ENCODE measurements at regions not wholly inside any gene's neighbourhood (a gene's known extent, or its start where the extent isn't known, plus 50 kb on each side); places are given as distances from the start of the nearest gene placed in this dataset.

GRCh38 chr3:8328967-8329366 lies 172.7 kb upstream of the LMCD1 start:
- Histone ChIP-seq H3K9ac (no peak overlapping the region), H2AFZ (no peak overlapping the region), H3K9me3 (ENCODE audit: control insufficient read depth, low read length) (no peaks in the 10 kb centered on the region), H3K79me2 (no peaks in the 10 kb centered on the region), H3K4me3 (ENCODE audit: low read depth, low read length) (no peak overlapping the region), H3K36me3 (ENCODE audit: control insufficient read depth, insufficient read depth, low read length) (no peaks in the 10 kb centered on the region), H3K4me2 (ENCODE audit: low read length) (no peak overlapping the region), H3K27ac (no peak overlapping the region), H3K27me3 (ENCODE audit: control insufficient read depth, insufficient read depth, low read length) (no peaks in the 10 kb centered on the region), H3K4me1 (no peaks in the 10 kb centered on the region)
- TF ChIP-seq CTCF (IDR thresholded peaks at IDR 0.05) = no peak

- Histone ChIP-seq H3K4me1 (no peaks in the 10 kb centered on the region), H3K27me3 (ENCODE audit: control insufficient read depth, insufficient read depth, low read length) (no peaks in the 10 kb centered on the region), H3K4me3 (ENCODE audit: low read depth, low read length) (no peak overlapping the region), H3K4me2 (ENCODE audit: low read length) (no peak overlapping the region), H3K27ac (no peak overlapping the region), H2AFZ (no peak overlapping the region), H3K9me3 (ENCODE audit: control insufficient read depth, low read length) (no peaks in the 10 kb centered on the region), H3K9ac (no peak overlapping the region), H3K36me3 (ENCODE audit: control insufficient read depth, insufficient read depth, low read length) (no peaks in the 10 kb centered on the region), H3K79me2 (no peaks in the 10 kb centered on the region)
- TF ChIP-seq CTCF (IDR thresholded peaks at IDR 0.05) = no peak
These were observed 172.0 kb upstream of the LMCD1 start for GRCh38 chr3:8329598-8329997.

GRCh38 chr3:8336456-8336855 lies 165.2 kb upstream of the LMCD1 start:
- H3K79me2 ChIP-seq = no peaks in the 10 kb centered on the region
- no peak for TF ChIP-seq CTCF (IDR thresholded peaks at IDR 0.05)
- H3K27me3 ChIP-seq (ENCODE audit: control insufficient read depth, insufficient read depth, low read length) = no peaks in the 10 kb centered on the region
- H3K36me3 ChIP-seq (ENCODE audit: control insufficient read depth, insufficient read depth, low read length) = no peaks in the 10 kb centered on the region
- H2AFZ ChIP-seq = no peak overlapping the region
- no peak overlapping the region for H3K27ac ChIP-seq
- H3K4me1 ChIP-seq = no peaks in the 10 kb centered on the region
- no peak overlapping the region for H3K4me2 ChIP-seq (ENCODE audit: low read length)
- H3K4me3 ChIP-seq (ENCODE audit: low read depth, low read length) = no peak overlapping the region
- no peaks in the 10 kb centered on the region for H3K9me3 ChIP-seq (ENCODE audit: control insufficient read depth, low read length)
- H3K9ac ChIP-seq = no peak overlapping the region

- Histone ChIP-seq H3K4me3 (ENCODE audit: low read depth, low read length) (no peak overlapping the region), H3K36me3 (ENCODE audit: control insufficient read depth, insufficient read depth, low read length) (no peaks in the 10 kb centered on the region), H3K4me2 (ENCODE audit: low read length) (no peak overlapping the region), H3K4me1 (no peaks in the 10 kb centered on the region), H3K27me3 (ENCODE audit: control insufficient read depth, insufficient read depth, low read length) (no peaks in the 10 kb centered on the region), H3K79me2 (no peaks in the 10 kb centered on the region), H2AFZ (no peak overlapping the region), H3K9me3 (ENCODE audit: control insufficient read depth, low read length) (no peaks in the 10 kb centered on the region), H3K9ac (no peak overlapping the region), H3K27ac (no peak overlapping the region)
- no peak for TF ChIP-seq CTCF (IDR thresholded peaks at IDR 0.05)
These were observed 163.2 kb upstream of the LMCD1 start for GRCh38 chr3:8338424-8338823.

GRCh38 chr3:8341821-8342247 lies 159.8 kb upstream of the LMCD1 start:
- H3K9ac ChIP-seq = no peak overlapping the region
- H3K4me2 ChIP-seq (ENCODE audit: low read length) = no peak overlapping the region
- no peaks in the 10 kb centered on the region for H3K36me3 ChIP-seq (ENCODE audit: control insufficient read depth, insufficient read depth, low read length)
- H3K79me2 ChIP-seq = no peaks in the 10 kb centered on the region
- H3K9me3 ChIP-seq (ENCODE audit: control insufficient read depth, low read length) = no peaks in the 10 kb centered on the region
- no peak overlapping the region for H2AFZ ChIP-seq
- H3K4me3 ChIP-seq (ENCODE audit: low read depth, low read length) = no peak overlapping the region
- H3K4me1 ChIP-seq = no peaks in the 10 kb centered on the region
- no peaks in the 10 kb centered on the region for H3K27me3 ChIP-seq (ENCODE audit: control insufficient read depth, insufficient read depth, low read length)
- no peak overlapping the region for H3K27ac ChIP-seq
- no peak for TF ChIP-seq CTCF (IDR thresholded peaks at IDR 0.05)
